ENCODE measurements at regions not wholly inside any gene's neighbourhood (a gene's known extent, or its start where the extent isn't known, plus 50 kb on each side); places are given as distances from the start of the nearest gene placed in this dataset.

DNA sequence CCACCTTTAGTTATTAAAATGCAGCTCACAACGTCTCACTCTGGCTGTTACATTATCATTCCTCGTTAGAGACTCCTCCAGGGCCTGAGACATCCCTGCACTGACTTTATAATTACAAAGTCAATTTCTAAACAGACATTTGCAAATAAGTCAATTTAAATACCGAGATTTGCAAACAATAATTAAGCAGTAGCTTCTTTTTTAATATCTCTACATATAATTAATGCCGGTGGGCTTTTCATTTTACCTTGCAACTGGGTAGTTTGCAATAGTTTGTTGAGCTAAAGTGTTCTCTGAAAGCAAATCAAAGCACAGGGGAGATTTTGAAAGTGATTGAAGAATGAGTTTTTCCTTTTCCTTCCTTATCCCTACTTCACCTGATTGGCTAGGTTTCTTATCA, 154.4 kb downstream of the TLR4 start:
- Mint-ChIP-seq H3K27me3 (ENCODE audit: low read depth) (no peaks in the 10 kb centered on the region), H3K4me1 (peaks cover 4% of the 10 kb centered on the region), H3K4me3 (no peak overlapping the region), H3K27ac (ENCODE audit: unreplicated experiment) (no peak overlapping the region), H3K36me3 (ENCODE audit: low read depth) (no peaks in the 10 kb centered on the region), H3K9me3 (no peaks in the 10 kb centered on the region)
- DNase-seq (ENCODE audit: low read depth, low spot score) = no peak
- TF ChIP-seq, protein P1, sequence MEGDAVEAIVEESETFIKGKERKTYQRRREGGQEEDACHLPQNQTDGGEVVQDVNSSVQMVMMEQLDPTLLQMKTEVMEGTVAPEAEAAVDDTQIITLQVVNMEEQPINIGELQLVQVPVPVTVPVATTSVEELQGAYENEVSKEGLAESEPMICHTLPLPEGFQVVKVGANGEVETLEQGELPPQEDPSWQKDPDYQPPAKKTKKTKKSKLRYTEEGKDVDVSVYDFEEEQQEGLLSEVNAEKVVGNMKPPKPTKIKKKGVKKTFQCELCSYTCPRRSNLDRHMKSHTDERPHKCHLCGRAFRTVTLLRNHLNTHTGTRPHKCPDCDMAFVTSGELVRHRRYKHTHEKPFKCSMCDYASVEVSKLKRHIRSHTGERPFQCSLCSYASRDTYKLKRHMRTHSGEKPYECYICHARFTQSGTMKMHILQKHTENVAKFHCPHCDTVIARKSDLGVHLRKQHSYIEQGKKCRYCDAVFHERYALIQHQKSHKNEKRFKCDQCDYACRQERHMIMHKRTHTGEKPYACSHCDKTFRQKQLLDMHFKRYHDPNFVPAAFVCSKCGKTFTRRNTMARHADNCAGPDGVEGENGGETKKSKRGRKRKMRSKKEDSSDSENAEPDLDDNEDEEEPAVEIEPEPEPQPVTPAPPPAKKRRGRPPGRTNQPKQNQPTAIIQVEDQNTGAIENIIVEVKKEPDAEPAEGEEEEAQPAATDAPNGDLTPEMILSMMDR (conservative IDR thresholded peaks at IDR 0.05) = no peak

DNA sequence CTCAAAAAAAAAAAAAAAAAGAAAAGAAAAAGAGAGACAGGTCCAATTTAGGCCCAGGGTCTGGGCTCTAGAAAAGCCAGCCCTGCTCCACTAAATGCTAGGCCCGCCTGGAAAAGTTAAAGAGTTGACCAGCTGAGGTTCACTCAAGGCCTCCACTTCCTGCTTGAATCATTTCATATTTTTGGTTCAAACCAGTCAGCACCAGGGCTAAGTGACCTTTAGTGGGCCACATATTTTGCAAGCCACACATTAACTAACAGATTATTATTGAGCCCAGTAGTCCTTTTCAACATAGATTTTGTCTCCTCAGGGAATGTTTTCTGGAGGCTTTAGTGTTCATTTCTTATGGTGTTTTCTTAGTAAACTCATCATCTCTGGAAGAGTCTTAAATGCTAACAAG, 156.6 kb downstream of the TLR4 start:
- no peak overlapping the region for H3K4me3 Mint-ChIP-seq
- TF ChIP-seq, protein P1 (conservative IDR thresholded peaks at IDR 0.05) = no peak
- no peak for DNase-seq (ENCODE audit: low read depth, low spot score)
- no peaks in the 10 kb centered on the region for H3K36me3 Mint-ChIP-seq (ENCODE audit: low read depth)
- H3K27me3 Mint-ChIP-seq (ENCODE audit: low read depth) = no peaks in the 10 kb centered on the region
- peaks cover 17% of the 10 kb centered on the region for H3K4me1 Mint-ChIP-seq
- H3K27ac Mint-ChIP-seq (ENCODE audit: unreplicated experiment) = no peak overlapping the region
- no peaks in the 10 kb centered on the region for H3K9me3 Mint-ChIP-seq

DNA sequence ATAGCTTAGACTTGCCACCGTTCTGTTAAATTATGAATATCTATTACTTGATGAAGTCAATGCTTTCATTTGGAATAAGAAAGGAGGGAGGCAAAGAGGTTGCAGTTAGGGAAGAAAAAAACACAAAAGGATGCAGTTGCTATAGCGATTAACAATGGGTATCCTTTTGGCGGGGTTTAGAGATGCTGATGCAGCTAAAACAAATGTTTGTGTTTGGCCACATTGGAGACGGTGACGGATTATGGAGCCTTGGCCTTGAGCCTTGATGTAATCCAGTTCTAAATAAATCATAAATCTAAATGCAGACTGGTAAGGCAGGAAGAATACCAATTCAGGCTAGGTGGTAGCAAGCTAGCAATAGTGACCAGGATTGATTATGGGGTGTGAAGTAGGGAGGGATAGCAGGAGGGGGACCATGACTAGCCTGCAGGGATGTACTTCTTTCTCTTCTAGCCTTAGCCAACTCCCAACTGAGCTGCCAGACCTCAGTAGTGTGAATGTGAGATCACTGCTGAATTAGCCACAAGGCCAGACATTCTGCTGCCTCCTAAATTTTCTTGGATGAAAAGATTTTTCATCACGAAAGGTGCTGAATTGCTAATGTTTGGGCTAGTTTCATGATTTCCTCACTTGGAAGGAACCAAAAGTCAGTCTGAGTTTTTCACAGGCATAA, 160.3 kb downstream of the TLR4 start:
- H3K36me3 Mint-ChIP-seq (ENCODE audit: low read depth) = no peaks in the 10 kb centered on the region
- no peaks in the 10 kb centered on the region for H3K9me3 Mint-ChIP-seq
- no peak overlapping the region for H3K27ac Mint-ChIP-seq (ENCODE audit: unreplicated experiment)
- H3K4me3 Mint-ChIP-seq = no peak overlapping the region
- no peaks in the 10 kb centered on the region for H3K27me3 Mint-ChIP-seq (ENCODE audit: low read depth)
- TF ChIP-seq, protein P1 (conservative IDR thresholded peaks at IDR 0.05) = no peak
- no peak for DNase-seq (ENCODE audit: low read depth, low spot score)
- peaks cover 17% of the 10 kb centered on the region for H3K4me1 Mint-ChIP-seq

DNA sequence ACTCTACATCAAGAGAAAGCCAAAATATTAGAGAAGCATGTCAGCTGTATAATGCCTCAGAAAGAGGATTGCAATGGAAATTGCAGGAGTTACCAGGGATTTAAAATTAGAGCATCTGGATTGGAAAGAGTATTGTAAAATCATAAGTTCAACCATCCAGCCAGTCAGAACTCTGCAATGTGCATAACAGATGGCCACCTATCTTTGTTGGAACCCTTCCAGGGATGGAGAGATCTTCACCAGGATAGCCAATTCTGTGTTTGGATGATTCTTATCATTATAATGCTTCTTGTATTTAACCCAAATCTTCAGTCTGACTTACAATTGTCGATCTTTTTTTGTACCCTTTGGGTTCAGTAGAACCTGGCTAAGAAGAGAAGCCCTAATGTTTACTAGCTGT, 164.4 kb downstream of the TLR4 start:
- Mint-ChIP-seq H3K27ac (ENCODE audit: unreplicated experiment) (no peak overlapping the region), H3K9me3 (no peaks in the 10 kb centered on the region), H3K4me3 (no peak overlapping the region), H3K36me3 (ENCODE audit: low read depth) (no peaks in the 10 kb centered on the region), H3K4me1 (peaks cover 13% of the 10 kb centered on the region), H3K27me3 (ENCODE audit: low read depth) (peaks cover 3% of the 10 kb centered on the region)
- TF ChIP-seq, protein P1 (conservative IDR thresholded peaks at IDR 0.05) = no peak
- DNase-seq (ENCODE audit: low read depth, low spot score) = no peak

DNA sequence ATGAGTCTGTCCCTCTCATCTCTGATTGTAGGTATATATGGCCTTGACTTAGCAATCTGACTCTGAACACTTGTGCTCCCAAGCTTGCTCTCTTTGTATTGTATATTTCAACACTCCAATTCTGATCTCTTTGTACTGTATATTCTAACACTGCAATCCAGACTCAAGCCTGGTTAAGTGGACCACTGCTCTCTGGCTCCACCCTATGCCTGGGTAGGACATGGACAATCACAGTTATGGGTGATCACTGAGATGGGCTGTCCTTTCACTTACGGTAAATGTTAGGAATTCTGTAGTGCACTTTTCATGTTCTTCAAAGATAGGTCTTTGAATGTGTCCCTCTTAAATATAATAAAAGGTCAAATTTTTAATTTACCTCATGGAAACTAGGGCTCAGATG, 165.1 kb downstream of the TLR4 start:
- no peak for DNase-seq (ENCODE audit: low read depth, low spot score)
- Mint-ChIP-seq H3K36me3 (ENCODE audit: low read depth) (no peaks in the 10 kb centered on the region), H3K4me3 (no peak overlapping the region), H3K27me3 (ENCODE audit: low read depth) (peaks cover 3% of the 10 kb centered on the region), H3K4me1 (peaks cover 7% of the 10 kb centered on the region), H3K27ac (ENCODE audit: unreplicated experiment) (no peak overlapping the region), H3K9me3 (no peaks in the 10 kb centered on the region)
- TF ChIP-seq, protein P1 (conservative IDR thresholded peaks at IDR 0.05) = no peak
